ENCODE measurements at regions not wholly inside any gene's neighbourhood (a gene's known extent, or its start where the extent isn't known, plus 50 kb on each side); places are given as distances from the start of the nearest gene placed in this dataset.

DNA sequence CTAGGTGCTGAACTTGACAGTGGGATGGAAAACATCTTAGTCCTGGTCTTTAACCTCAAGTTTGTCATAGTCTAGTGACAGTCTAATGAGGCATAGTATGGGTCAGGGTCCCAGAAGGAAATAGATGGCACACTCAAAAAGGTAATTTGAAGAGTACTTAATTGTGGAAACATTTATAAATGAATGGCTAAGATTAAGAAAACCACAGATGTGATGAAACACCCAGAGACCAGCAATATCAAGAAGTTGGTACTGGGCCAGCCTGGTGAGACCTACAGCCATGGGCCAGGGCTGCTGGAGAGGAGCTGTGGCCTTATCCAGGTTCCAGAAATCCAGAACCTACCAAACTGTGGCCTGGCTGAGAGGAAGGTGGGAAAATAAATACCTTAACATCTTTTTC, 93.5 kb upstream of the ATG10 start:
- Histone ChIP-seq H3K79me2 (ENCODE audit: control insufficient read depth, insufficient read depth, low read length) (no peaks in the 10 kb centered on the region), H3K4me2 (ENCODE audit: control insufficient read depth, insufficient read depth) (no peak overlapping the region), H2AFZ (ENCODE audit: control insufficient read depth, low read depth, low read length) (no peak overlapping the region), H3K27ac (ENCODE audit: control insufficient read depth, insufficient read depth) (no peak overlapping the region), H3K4me1 (ENCODE audit: control insufficient read depth, insufficient read depth, low read length) (no peaks in the 10 kb centered on the region), H3K9ac (ENCODE audit: control insufficient read depth, insufficient read depth, low read length) (no peak overlapping the region), H3K4me3 (no peak overlapping the region), H3K36me3 (ENCODE audit: control insufficient read depth in 2 of 2, insufficient read depth in 2 of 2, low read length in 1 of 2) (no peaks in the 10 kb centered on the region), H3K9me3 (replicated peaks; ENCODE audit: control insufficient read depth, insufficient read depth, low read length) (no peaks in the 10 kb centered on the region; the same call in 2 of the 3 replicates), H4K20me1 (ENCODE audit: control insufficient read depth, insufficient read depth) (no peaks in the 10 kb centered on the region), H3K27me3 (replicated peaks in 1 of 2; ENCODE audit: control insufficient read depth in 2 of 2, insufficient read depth in 2 of 2, low read length in 1 of 2) (0 out of 4 replicates have a peak, but pooled peaks cover 0 to 3% of the 10 kb centered on the region in 2 experiments)
- ATAC-seq: no peak
- ChIA-PET POLR2A (no interaction called here), CTCF (no interaction called here), RAD21 (ENCODE audit: unreplicated experiment) (no interaction called here), SMC1A (ENCODE audit: uncharacterized antibody, unreplicated experiment) (interaction anchor here (0.6 kb wide), 1 partner anchor 15 kb away, joined by 3 read pairs; no protein-coding TSS in a partner anchor)
- in situ Hi-C loops (cut with MboI): no loop called here
- intact Hi-C loops (cut with micrococcal nuclease; ENCODE audit: unreplicated experiment): no loop called here
- FAIRE-seq: no peak
- TF ChIP-seq HDAC2 (IDR thresholded peaks at IDR 0.05) (no peak), HCFC1 (IDR thresholded peaks at IDR 0.05; ENCODE audit: low read length) (no peak), CHD1 (IDR thresholded peaks at IDR 0.05; ENCODE audit: low read depth, low read length) (no peak), SRF (IDR thresholded peaks at IDR 0.05; ENCODE audit: low read depth in 2 of 2, low read length in 2 of 2) (no peak), GABPA (IDR thresholded peaks at IDR 0.05; ENCODE audit: low read depth) (no peak)
- TF ChIP-seq, protein P1, sequence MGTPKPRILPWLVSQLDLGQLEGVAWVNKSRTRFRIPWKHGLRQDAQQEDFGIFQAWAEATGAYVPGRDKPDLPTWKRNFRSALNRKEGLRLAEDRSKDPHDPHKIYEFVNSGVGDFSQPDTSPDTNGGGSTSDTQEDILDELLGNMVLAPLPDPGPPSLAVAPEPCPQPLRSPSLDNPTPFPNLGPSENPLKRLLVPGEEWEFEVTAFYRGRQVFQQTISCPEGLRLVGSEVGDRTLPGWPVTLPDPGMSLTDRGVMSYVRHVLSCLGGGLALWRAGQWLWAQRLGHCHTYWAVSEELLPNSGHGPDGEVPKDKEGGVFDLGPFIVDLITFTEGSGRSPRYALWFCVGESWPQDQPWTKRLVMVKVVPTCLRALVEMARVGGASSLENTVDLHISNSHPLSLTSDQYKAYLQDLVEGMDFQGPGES (IDR thresholded peaks at IDR 0.05): no peak
- TF ChIP-seq, protein P2, sequence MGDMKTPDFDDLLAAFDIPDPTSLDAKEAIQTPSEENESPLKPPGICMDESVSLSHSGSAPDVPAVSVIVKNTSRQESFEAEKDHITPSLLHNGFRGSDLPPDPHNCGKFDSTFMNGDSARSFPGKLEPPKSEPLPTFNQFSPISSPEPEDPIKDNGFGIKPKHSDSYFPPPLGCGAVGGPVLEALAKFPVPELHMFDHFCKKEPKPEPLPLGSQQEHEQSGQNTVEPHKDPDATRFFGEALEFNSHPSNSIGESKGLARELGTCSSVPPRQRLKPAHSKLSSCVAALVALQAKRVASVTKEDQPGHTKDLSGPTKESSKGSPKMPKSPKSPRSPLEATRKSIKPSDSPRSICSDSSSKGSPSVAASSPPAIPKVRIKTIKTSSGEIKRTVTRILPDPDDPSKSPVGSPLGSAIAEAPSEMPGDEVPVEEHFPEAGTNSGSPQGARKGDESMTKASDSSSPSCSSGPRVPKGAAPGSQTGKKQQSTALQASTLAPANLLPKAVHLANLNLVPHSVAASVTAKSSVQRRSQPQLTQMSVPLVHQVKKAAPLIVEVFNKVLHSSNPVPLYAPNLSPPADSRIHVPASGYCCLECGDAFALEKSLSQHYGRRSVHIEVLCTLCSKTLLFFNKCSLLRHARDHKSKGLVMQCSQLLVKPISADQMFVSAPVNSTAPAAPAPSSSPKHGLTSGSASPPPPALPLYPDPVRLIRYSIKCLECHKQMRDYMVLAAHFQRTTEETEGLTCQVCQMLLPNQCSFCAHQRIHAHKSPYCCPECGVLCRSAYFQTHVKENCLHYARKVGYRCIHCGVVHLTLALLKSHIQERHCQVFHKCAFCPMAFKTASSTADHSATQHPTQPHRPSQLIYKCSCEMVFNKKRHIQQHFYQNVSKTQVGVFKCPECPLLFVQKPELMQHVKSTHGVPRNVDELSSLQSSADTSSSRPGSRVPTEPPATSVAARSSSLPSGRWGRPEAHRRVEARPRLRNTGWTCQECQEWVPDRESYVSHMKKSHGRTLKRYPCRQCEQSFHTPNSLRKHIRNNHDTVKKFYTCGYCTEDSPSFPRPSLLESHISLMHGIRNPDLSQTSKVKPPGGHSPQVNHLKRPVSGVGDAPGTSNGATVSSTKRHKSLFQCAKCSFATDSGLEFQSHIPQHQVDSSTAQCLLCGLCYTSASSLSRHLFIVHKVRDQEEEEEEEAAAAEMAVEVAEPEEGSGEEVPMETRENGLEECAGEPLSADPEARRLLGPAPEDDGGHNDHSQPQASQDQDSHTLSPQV (IDR thresholded peaks at IDR 0.05): no peak
- no peak for DNase-seq (ENCODE audit: low read depth, low spot score)
- BruUV-seq (replicated peaks): no TSS peak

All from GM12878 (cell line).